CD4-positive, alpha-beta T cell treated with Interleukin-2 at 100 ng/mL for 4 hours (primary cell): ENCODE measurements at regions not wholly inside any gene's neighbourhood (a gene's known extent, or its start where the extent isn't known, plus 50 kb on each side); places are given as distances from the start of the nearest gene placed in this dataset.
"Not testable (repeated sequence)": the region's sequence is repeated elsewhere in the genome, so short reads cannot be mapped to it uniquely, and the experiment has no call there.

ENCODE experiments used
- DNase-seq: peaks from one replicate; pipeline ENCODE4 v3.0.0-alpha.2; 2020; ENCODE audit warnings: low spot score

DNA sequence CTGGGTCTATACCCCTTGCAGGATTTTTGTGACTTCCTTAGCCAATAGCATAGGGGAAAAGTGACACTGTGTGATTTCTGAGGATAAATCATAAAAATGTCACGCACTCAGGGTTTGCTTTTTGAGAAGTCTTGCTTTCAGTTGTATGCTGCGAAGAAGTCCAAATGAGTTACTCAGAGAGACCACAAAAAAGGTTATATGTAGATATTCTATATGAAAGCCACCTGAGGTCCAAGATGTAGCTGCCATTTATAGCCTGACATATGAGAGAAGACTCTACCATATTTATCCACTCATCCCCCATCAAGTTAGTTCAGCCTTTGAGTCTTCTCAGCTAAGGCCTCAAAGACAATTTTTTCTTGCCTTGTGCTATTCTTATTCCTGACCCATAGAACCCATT, 488.3 kb upstream of the MAP2 start:
- DNase-seq, result no peak

DNA sequence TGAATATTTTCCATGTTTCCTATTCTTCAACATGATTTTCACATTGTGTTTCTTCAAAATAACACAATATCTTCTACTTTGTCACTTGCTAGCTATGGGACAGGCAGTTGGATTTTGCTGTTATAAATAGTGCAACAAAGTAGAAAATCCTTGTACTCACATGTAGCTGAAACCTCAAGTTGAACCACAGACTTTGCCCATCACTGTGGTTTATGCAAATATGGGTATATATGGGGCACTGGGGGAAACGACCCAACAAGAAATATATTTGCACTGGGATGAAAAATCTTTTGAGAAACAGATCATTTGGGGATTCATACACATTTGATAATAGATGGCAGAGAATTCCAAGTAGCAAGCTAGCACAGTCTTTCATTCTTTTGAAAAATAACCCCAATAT, 486.3 kb upstream of the MAP2 start:
- no peak for DNase-seq

DNA sequence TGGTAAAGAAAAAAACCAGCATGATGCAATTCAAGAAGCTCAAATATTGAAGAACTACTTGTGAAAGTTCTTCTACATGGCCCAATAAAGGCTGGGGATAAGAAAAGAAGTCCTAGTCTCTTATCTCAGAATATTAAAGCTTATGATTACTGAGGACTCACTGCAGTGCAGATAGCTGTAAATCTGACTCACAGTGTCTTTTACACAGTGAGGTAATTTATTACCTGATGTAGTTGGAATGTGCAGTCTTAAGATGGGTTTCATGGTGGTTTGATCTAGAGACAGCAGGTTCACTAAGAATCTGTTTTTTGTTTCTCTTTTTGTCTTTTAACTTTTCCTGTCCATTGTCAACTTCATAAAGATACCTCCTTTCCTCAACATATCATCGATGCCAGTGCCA, 484.0 kb upstream of the MAP2 start:
- DNase-seq, result no peak

DNA sequence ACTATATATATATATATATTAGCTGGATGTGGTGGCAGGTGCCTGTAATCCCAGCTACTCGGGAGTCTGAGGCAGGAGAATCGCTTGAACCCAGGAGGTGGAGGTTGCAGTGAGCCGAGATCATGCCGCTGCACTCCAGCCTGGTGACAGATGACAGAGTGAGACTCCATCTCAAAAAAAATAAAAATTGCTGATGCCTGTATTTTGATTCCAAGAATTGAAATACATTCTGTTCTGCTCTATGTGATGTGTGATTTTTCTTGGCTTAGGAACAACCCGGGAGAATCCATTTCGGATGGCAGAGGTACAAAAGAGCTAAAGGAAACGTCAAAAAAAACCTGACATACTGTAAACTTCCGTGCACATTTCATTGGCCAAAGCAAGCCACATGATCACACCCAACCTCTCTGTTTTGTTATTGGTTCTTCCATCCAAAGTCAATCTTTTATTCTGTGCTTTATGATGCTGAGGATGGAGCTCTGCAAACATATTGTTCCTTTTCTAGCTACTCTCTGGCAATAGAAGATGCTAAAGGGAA, 478.1 kb upstream of the MAP2 start:
- DNase-seq, result no peak

DNA sequence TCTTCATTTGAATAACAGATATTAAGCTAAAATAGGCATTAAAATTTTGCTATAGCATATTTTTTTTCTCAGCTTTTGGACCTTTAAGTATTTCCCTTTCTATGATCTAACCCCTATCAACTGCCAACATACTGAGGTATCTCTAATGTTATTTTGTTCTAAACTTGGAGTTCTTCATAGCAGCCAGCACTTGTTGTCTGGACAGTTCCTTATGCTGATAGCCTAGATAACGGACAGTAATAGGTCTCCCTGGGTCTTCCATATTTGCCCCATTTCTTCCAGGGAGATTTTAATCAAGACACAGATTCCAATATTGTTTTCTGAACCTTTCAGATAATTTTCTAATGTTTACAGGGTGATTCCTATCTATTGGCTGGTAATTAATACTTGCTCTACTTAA, 475.8 kb upstream of the MAP2 start:
- no peak for DNase-seq

DNA sequence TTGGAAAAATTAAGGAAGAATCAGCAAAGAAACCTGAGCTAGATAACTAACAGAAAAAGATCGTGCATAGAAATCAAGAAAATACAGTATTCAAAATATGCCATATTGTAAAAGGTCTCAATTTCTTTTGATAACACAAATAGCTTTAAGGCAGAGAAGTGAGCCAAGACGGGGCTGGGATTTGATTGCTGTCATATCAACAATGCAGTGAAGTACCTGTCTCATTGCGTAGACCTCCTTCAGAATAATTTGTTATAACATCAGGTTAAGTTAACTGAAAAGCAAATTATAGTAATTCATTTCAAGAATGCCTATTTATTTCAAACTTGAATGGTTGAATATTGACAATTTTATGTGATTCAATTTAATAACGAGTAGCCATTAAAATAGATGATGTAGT, 453.8 kb upstream of the MAP2 start:
- no peak for DNase-seq

DNA sequence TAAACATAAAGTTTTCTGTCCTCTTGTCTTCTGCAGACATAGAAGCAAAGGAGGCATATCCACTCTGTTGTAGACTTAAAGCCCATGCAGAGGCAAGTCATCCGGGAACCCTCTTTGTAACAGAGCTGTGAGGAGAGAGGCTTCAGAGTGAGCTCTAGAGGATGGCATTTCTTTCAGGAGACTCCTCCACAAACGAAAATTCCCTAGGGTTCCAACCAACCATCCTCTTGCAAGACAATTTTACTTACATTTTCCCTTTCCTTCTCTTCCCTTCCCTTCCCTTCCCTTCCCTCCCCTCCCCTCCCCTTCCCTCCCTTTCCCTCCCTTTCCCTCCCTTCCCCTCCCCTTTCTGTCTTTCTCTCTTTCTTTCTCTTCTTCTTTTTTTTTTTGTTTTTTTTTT, 446.3 kb upstream of the MAP2 start:
- no peak for DNase-seq

DNA sequence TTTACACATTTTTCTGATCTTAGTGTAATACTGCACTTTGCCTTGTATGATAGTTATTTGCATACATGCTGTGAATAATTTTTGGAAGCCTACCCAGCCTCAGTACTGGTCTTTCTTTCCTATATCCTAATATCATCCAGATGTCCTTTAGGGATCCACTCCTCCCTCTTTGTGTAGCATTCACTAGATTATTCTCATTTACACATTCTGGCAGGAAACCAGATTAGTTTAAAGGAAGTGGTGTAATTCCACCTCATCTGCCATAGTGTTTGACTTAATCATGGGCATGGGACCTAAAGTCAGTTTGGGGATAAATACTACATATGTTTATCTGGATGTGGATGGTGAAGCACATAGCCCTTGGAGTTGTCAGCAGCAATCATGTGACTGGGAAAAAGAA, 444.9 kb upstream of the MAP2 start:
- no peak for DNase-seq

DNA sequence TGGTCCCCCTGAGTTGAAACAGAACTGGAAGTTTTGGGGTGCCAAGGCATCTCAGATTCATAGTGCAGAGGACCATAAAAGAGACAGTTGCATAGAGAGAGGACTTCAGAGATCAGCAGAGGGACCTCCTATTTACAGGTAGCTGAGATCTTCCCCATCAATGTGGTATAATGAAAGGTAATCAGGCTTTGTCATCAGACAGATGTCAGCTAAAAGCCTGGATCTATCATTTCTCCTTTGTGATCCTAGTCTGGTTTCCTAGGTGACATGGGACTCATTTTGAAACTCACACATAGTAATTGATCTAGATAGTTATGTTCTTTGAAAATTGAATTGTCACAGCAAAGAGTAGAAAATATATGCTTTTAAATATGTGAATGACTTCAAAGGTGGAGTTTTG, 443.5 kb upstream of the MAP2 start:
- no peak for DNase-seq

DNA sequence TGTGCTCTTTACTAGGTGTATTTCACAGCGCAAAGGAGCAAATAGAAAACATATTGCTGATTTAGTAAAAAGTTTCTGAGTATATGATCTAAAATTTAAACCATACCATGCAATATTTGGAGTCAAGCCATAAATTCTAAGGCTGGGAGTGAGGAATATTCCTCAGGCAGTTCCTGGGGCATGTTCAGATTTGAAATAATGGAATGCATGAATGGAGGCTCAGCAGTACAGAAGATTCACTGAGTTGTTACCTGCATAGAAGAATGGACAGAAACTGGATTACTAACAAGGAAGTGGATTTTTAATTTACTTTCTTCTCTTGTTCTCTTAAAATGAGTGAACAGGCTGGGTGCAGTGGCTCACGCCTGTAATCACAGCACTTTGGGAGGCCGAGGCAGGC, 441.0 kb upstream of the MAP2 start:
- no peak for DNase-seq

DNA sequence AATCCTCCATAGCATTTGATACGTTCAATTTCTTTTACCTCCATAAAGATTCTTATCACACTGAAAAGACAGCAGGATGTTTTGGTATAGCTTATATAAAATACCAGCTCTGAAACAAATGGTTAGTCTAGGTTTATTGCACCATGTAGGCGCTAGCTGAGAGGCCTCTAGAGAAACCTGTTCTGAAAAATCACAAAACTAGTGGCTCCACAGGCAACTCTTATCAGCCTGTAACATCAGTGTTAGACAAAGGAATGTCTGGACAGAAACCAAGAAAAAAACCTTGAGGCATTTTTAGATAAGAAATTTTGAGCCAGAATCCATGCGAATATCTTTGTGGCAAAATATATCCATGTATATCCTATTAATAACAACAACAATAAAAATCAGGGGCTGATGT, 440.4 kb upstream of the MAP2 start:
- no peak for DNase-seq

DNA sequence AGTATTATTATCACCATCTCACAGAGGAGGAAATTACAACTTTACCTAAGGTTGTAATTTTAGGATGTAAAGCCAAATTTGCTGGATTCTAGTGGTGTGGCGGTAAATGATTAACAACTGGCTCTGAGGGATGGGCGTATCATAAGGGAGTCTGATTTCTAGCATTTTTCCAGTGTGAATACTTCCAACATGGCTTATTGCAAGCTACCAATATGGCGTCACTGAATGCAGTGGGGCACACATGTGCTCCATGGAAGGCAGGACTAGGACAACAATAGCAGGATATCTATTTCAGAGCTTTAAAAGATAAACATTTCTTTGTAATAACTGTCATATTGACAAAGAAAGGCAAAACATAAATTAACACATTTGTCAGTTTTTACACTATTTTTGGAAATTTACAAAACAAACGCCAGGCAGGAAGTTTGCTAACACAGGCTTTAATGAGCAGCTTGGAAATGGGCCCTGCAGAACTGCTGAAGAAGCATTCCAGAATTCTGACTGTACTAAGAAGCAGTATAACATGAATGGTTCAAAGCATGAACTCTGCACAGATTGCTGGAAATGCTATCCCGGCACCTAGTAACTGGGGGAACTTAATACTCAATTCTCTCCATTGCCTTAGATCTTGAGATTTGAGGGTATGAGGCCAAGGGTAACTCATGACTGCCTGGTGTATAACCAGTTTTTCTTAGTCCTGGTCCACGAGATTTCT, 439.3 kb upstream of the MAP2 start:
- DNase-seq, result no peak

DNA sequence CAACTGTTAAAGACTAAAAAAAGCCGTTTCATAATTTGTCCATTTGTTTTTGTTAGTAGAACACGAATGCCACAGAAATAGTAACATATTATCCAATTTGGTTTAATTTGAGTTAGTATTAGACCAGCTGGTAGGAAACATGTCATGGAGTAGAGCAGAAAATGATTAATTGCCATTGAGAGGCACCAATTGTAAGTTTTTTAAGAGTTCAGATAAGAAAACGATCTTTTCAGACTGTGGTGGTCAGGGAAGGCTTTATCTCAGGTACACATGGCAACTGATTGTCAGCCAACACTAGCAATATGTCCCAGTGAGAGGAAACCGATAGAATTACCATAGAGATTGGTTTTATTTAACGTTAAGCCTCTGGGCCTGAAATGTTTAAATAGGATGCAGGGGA, 438.2 kb upstream of the MAP2 start:
- no peak for DNase-seq

DNA sequence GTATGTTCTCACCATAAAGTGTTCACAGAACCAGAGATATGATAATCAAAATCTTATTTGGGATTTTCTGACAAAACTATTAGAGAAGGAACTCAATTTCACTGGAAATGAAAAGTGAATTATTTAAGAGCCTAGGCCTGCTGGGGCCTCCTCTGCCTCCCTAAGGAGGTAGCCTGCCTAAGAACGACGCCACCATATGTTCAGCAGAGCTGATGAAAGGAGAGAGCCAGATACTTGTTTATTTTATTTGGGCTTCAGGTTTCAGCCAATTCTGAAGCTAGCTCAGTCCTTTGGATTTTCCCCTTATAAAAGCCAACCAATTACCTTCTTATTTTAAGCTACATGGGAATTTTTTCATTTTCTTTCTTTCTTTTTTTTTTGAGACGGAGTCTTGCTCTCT, 433.1 kb upstream of the MAP2 start:
- DNase-seq, result no peak

DNA sequence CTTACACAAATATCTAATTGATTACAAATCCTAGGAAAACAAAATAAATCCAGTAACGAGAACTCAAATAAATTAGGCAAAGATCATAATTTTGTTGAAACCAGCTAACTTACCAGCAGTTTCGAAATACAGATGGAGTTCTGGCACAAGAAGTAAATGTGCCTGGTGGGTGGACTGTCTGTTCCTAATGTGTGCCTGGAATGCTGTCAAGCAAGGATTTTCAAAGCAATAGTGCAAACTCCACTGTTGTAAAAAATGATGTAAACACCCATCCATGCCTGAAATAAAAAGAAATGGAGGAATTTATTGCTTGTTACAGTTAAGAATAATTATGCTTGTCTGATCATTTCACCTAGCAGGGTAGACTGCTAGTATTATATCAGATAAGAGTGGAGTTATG, 423.9 kb upstream of the MAP2 start:
- no peak for DNase-seq

DNA sequence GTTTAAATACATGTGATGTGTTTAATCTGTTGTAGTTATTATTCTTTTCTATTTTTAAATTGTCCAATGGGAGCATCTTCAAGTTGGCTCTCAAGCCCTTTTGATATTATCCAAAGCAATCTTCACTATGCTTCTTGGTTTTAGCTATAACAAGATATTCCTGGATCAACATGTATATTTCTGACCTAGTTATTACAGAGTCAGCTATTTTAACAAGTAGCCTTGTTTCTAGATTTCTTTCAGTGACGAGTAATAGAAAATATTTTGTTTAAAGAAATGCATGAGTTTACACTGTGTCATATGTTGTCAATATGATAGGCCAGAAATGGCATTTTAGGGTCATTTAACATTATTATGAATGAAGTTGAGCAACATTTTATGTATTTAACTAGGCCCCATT, 421.8 kb upstream of the MAP2 start:
- DNase-seq, result no peak

DNA sequence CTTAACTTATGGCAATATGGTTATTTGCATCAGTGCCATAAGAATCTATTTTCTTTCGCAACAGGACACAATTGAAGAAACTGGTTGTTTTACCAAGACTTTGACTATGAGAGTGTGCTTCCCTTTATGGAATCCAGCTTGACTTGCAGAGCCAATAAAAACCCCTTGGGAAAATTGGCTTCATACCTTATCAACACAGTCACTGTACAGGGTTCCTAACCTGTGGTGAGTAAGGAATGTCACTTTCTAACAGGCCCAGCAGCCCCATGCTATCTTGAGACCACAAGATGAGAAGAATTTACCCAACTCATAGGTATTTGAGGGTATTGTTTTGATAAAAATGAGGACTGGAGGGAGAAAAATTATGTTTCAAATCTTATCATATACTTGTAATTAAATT, 418.5 kb upstream of the MAP2 start:
- no peak for DNase-seq

DNA sequence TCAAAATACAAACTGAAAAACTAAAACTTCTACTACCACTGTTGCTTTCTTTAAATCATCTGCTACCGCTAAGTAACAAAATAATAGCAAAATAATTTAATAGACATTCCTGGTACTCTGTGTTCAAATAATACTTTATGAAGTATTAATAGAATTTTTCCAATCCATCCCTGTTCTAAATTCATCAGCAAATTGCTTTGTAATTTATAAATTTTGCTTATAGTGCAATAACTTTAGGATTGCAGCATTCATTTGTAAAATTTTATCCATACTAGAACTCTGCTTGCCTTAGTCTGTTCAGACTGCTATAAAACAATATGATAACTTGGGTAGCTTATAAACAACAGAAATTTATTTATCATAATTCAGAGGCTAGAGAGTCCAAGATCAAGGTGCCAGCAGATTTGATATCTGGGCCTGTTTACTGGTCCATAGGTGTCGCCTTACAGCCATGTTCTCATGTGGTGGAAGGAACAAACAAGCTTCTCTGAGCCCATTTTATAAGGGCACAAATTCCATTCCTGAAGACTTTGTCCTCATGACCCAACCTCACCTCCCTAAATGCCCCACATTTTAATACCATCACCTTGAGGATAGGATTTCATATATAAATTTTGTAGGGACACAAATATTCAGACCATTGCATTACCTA, 415.1 kb upstream of the MAP2 start:
- no peak for DNase-seq

DNA sequence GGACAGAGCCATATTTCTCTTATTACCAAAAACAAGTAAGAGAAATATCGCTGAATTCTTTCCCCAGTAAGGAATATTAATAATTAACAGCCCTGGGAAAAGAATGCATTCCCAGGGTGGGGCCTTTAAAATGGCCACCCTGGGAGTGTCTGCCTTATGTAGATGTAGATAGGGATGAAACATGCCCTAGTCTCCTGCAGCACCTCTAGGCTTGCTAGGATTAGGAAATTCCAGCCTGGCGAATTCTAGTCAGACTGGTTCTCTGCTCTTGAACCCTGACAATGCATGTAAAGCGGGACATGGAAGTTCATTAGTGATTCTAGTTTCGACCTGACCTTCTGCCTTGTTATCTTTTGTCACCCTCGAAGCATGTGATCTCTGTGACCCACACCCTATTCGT, 405.2 kb upstream of the MAP2 start:
- not testable (repeated sequence) for DNase-seq

DNA sequence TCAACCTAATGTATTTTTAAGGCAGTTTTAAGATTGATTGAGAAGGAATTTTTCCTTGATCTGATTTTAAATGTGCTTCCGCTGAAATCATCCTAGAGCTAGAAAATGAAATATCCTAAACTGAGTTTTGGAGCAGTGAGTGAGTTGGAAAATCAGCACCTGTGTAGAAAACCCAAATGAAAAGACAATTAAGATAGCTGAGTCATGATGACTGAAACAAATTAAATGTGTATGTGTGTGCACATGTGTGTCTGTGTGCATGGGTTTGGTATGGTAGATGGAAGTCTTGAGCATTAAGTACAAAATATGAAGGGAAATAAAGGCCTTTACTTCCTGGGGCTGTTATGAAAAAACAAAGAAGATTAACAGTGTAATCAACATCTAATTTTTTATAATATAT, 394.6 kb upstream of the MAP2 start:
- no peak for DNase-seq

DNA sequence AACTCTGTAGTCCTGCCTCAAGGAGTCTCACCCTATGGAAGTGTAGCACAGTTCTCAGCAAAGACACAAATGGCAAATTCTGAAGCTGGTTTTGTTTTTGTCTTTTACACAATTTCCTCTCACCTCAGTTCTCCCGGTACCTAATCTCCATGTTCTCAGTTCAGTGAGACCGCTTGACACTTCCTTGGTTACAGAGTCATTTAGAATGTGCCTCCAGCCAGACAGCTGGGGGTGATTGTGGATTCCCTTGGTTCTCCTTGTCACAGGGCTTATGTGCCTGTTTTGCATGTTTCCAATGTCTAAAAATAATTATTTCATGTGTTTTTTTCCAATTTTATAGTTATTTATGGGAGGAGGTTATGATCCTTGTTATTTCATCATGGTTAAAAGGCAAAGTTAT, 379.5 kb upstream of the MAP2 start:
- no peak for DNase-seq

DNA sequence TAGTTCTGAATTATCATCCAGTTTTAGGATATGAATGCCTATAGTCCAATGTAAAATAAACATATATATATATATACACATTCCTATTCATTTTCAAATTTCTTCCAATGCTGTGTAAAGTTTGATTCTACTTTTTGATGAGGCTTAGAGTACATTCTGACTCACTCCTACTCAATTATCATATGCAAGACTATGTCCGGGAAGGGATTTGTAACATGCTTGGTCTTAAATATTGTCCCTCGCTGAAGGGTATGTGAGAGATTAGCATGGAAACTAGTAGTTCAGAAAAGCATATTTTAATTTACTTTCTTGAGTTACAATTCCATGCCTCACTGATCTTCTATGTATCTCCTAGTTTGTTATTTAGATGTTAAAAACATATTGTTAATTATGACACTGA, 377.7 kb upstream of the MAP2 start:
- no peak for DNase-seq

DNA sequence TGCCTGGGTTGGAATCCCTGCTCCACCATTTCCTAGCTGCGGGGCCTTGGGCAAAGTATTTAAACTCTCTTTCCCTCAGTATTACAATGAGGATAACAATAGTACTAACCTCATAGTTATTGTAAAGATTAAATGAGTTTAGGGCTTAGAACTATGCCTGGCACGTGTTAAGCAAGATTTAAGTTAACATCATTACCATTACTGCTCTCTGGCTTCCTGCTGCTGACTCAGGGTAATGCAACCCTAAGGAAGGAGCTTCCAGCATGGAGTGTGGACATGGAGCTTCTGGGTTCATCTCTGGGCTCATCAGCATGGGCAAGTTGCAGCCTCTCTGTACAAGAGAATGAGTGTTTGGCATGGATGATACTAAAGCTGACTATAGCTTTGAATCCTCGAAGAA, 374.2 kb upstream of the MAP2 start:
- no peak for DNase-seq

DNA sequence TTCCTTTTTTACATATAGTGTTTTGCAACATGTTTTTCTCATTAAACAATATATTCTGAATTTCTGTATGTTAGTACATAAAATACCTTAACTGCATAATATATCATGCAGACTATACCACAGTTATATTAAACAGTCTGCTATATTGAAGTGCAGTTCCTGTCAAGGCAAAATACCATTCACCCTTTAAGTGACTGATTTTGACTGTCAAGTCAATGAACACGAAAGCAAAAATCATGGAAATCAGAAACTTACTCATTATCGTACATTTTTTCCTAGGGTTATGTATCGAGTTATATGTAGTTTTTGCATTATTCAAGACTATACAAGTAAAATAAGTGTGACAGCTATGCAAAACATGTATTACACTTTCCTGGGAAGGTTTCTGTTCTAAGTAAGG, 361.6 kb upstream of the MAP2 start:
- DNase-seq, result no peak
